ENCODE measurements at regions not wholly inside any gene's neighbourhood (a gene's known extent, or its start where the extent isn't known, plus 50 kb on each side); places are given as distances from the start of the nearest gene placed in this dataset.

GRCh38 chr2:122447237-122447636 is 691.8 kb downstream of the TSN start:
- no peak for DNase-seq

- DNase-seq = no peak
These were observed 695.6 kb downstream of the TSN start for GRCh38 chr2:122451040-122451439.

DNA sequence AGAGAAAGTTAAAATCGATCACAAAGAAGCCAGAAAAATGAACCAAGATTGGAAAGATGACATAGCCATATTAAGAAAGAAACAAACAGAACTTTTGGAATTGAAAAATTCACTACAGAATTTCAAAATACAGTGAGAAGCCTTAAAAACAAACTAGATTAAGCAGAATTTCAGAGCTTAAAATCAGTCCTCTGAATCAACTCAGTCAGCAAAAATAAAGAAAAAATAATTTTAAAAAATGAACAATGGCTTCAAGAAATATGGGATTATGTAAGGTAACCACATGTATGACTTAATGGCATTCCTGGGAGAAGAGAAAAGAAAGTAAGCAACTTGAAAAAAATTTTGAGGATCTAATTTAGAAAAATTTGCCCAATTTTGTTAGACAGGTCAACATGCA is 696.2 kb downstream of the TSN start:
- no peak for DNase-seq

GRCh38 chr2:122469147-122469546 is 713.7 kb downstream of the TSN start:
- DNase-seq = no peak

DNA sequence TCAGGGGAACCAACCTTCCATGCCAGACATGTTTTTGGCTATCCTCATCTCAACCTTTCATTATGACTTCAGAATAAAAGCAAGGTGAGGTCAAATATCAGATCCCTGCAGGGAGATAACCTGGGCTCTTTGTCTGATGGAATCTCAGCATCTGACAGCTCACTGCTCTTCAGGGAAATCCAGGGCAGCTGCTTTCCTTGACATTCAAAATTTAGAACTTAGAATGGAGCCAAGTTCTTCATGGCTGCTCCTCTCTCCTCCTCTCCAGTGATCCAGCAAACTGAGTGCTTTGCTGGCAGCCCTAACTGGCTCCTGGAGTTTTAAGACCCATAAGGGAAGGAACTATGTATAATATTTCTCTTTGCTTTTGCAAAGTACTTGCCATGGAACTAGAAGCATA is 716.3 kb downstream of the TSN start:
- DNase-seq = no peak

GRCh38 chr2:122478117-122478516 is 722.7 kb downstream of the TSN start:
- no peak for DNase-seq

GRCh38 chr2:122478771-122479170 is 723.3 kb downstream of the TSN start:
- no peak for DNase-seq

- DNase-seq = no peak
These were observed 725.2 kb downstream of the TSN start for GRCh38 chr2:122480501-122481243.

DNA sequence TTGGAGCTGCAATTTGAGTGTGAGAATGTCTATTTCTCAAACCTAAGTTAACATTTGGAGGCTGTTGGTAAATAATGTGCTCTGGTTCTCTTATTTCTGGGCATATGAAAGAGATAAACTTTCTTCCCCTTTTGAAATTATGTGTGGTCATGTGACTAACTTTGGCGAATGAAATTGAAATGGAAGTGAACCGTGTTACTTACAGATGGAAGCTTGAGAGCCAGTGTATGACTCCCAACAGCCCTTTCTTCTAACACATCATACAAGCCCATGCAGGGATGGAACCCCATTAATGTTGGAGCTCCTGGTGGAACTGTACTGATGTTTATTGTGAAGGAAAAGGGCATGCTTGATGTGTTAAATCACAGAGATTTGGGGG is 725.8 kb downstream of the TSN start:
- no peak for DNase-seq

DNA sequence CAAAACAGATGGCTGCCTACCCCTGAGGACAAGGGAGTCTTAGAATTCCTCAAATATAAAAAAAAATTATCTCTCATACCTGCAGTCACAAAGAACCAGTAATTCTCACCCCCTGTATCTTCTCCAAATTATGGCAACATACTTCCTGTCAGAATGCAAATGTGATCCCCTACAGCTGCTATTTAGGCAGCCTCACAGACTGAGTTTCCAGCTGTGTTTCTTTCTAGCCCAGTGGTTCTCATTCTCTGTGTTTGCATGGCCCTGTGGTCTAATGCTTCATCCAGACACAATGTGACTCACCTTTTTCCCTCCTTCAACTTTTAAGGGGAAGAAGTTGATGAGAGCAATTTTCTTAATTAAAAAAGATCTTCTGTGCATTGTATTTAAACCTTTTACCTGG is 726.3 kb downstream of the TSN start:
- DNase-seq = no peak

- DNase-seq = no peak
These were observed 730.6 kb downstream of the TSN start for GRCh38 chr2:122486086-122486485.

- no peak for DNase-seq
These were observed 731.4 kb downstream of the TSN start for GRCh38 chr2:122486705-122487415.

DNA sequence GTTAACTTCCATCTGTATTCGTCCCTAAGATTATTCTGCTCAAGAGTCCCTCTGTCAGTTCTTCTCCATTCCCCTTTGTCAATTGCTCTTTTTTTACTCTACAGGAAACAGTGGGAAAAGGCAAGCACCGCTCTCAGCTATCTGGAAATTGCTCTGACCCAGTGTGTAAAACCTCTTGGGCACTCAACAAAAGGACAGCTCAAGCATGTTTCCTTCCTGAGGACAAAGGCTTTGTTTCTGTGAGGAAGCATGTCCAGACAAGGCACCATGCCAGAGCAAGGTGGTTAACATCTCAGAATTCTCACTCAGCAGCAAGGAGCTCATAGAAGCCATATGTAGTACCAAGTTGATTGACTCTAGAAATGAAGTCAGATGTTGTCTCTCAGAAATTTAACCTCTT is 735.6 kb downstream of the TSN start:
- no peak for DNase-seq

DNA sequence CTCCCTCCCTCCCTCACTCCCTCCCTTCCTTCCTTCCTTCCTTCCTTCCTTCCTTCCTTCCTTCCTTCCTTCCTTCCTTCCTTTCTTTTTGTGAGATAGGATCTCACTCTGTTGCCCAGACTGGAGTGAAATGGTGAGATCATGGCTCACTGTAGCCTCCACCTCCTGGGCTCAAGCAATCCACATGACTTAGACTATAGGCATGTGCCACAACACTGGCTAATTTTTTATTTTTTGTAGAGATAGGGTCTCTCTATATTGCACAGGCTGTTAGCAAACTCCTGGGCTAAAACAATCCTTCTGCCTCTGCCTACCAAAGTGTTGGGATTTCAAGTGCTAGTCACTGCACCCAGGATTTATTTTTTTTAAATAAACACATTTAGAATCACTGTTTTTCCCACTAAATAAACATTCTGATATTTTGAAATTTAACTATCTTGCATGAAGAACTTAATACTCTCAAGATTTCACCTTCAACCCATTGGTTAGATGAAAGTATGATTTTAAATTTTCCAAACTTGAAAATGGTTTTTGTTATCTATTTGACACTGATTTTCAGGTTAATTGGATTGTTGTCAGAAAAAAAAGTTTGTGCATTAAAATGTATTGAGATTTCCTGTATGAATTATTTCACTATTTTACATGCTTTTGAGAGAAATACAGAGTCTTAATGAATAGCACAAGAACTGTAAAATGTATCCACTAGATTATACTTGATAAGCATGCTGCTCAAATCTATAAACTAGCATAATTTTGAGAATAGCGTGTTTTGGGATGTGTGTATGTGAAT is 745.1 kb downstream of the TSN start:
- DNase-seq = no peak

GRCh38 chr2:122506620-122507019 is 751.2 kb downstream of the TSN start:
- no peak for DNase-seq

- DNase-seq = no peak
These were observed 751.8 kb downstream of the TSN start for GRCh38 chr2:122507261-122507660.

DNA sequence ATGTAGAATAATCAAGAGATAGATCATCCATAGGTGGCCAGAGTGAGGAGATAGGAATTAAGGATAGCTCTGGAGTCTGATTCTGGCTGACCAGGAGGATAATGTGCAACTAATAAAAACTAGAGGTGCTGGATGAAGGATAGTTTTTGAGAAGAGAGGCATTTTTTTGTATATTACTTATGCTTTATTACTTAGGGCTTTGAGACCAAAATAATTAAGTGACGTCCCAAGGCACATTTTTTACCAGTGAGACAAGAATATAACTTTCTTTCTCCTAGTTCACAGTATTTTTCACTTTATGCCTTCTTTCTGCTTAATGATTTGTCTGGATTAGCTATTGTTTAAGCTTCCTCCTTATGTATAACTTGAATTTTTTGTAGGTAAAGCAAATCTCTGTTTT is 756.6 kb downstream of the TSN start:
- DNase-seq = no peak

- no peak for DNase-seq
These were observed 759.1 kb downstream of the TSN start for GRCh38 chr2:122514451-122514996.

- no peak for DNase-seq
These were observed 760.4 kb downstream of the TSN start for GRCh38 chr2:122515731-122516290.

DNA sequence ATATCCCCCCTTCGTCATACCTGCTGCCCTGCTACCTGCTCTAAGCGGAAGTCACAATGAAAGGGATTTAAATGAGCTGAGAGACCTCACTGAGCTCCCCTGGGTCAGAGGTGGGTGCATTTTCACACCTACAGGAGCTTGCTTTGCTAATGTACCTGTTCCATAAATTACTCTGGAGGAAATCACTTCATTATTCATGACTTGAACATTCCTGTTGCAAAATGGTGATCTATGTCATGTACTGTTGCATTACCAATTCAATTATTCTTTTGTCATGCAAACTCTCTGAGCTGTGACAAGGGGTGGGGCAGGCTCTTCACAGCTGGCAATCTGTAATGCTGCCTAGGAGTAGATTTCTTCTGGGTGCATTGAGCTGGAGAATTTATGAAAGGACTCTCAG is 761.3 kb downstream of the TSN start:
- no peak for DNase-seq

DNA sequence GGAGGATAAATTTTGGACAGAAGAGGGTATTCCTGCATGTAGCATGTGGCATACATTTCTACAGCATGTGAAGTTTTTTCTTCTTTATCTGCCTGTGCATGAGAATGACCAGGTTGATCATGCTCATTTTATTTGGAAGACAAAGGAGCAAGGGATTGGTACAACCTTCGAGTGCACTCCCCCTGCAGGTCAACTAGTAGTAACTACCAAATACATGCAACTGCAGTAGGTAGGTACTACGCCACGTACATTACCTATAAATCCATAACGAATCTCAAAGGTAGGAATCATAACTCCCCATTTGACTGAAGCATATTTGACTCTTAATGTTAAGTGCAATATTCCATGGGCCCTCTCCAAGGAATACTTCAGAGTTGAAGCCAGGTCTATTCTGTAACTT is 763.9 kb downstream of the TSN start:
- DNase-seq = no peak

GRCh38 chr2:122519821-122520611 is 764.6 kb downstream of the TSN start:
- DNase-seq = no peak

Data from GF-D8 (cell line).